22Rv1 (cell line): ENCODE measurements at regions not wholly inside any gene's neighbourhood (a gene's known extent, or its start where the extent isn't known, plus 50 kb on each side); places are given as distances from the start of the nearest gene placed in this dataset.

Experiments
- H3K27ac ChIP-seq: fragments of 450-650 bp; 2 replicates; pipeline ENCODE4 v1.5.1; 2017
- ZFX ChIP-seq: fragments of 450-650 bp; IDR thresholded peaks from 2 replicates; pipeline ENCODE4 v1.6.1; 2017; ENCODE audit warnings: antibody characterized with exemption, borderline replicate concordance
- TF ChIP-seq, protein P1 (sequence below): fragments of 450-650 bp; IDR thresholded peaks from 2 replicates; pipeline ENCODE4 v1.5.1; 2017; ENCODE audit warnings: mild to moderate bottlenecking

DNA sequence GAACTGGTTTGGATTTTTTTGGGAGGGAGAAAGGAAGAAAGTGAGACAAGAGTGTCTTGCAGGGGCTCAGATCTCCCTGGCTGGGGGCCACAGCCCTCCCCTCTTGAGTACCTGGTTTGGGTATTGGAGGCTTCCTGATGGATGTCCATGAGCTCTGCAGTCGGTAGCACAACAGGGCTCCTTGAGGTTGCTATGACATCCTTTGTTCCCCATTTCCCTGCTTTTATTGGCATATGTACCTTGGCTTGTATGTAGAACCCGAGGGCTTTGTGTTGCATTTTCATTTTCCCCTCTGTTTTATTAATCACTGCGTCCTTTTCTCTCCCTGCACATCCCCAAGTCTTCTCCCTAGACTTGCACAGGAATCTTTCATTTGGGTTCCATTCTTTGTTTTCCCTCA, 355.5 kb upstream of the TSHZ2 start:
- H3K27ac ChIP-seq: no peak overlapping the region
- TF ChIP-seq, protein P1, sequence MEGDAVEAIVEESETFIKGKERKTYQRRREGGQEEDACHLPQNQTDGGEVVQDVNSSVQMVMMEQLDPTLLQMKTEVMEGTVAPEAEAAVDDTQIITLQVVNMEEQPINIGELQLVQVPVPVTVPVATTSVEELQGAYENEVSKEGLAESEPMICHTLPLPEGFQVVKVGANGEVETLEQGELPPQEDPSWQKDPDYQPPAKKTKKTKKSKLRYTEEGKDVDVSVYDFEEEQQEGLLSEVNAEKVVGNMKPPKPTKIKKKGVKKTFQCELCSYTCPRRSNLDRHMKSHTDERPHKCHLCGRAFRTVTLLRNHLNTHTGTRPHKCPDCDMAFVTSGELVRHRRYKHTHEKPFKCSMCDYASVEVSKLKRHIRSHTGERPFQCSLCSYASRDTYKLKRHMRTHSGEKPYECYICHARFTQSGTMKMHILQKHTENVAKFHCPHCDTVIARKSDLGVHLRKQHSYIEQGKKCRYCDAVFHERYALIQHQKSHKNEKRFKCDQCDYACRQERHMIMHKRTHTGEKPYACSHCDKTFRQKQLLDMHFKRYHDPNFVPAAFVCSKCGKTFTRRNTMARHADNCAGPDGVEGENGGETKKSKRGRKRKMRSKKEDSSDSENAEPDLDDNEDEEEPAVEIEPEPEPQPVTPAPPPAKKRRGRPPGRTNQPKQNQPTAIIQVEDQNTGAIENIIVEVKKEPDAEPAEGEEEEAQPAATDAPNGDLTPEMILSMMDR: no peak
- TF ChIP-seq ZFX: no peak

DNA sequence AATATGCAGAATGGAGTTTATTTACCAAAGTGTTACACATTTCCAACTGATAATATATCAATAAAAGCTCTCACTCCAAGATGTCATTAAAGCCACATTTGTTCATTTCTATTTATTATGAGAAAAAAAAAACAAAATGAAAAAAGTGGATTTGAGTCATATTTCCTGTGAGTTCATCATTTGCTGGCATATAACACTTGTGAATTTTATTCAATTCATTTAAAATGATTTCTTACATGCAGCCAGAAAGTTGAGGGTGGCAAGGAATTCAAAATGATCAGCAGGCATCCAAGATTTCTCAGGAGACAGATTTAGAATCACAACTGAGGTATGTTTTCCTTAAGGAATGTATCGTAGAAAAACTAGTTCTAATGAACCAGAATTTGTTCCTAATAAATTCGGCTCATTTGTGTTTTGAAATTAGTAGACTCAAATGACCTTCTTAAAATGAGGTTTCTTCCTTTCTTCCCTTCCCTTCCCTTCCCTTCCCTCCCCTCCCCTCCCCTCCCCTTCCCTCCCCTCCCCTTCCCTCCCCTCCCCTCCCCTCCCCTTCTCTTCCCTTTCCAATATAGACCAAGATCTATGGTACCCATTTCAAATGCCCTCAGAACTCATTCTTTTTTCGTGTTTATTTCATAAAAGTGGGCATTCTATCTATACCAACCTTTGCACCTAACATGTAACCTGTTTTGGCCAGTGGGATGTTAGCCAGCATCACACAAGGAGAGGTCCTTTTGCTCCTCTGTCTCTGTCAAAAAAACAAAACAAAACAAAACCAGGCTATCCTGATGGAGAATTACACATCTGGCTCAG, 357.9 kb upstream of the TSHZ2 start:
- H3K27ac ChIP-seq: no peak overlapping the region
- TF ChIP-seq ZFX: no peak
- TF ChIP-seq, protein P1: no peak

DNA sequence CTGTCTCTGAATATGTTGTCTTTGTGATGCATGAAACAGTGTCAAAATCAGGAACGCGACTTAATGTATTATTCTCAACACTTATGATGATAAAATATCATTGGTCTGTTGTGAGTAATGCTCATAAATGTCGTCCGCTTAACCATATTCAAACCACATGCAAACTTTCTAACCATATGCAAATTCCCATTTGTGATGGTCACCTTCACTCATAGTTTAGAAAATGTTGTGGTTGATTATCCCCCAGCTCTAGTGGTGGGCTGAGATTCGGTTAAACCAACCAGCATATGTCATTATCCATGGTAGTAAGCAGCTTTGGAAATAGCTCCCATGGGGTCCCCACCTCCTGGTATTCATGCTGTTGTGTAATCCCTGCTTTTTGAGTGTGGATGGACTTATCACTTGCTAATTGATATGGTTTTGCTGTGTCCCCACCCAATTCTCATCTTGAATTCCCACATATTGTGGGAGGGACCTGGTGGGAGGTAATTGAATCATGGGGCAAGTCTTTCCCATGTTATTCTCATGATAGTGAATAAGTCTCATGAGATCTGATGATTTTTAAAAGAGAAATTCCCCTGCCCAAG, 360.0 kb upstream of the TSHZ2 start:
- TF ChIP-seq, protein P1: no peak
- no peak for TF ChIP-seq ZFX
- H3K27ac ChIP-seq: no peak overlapping the region

DNA sequence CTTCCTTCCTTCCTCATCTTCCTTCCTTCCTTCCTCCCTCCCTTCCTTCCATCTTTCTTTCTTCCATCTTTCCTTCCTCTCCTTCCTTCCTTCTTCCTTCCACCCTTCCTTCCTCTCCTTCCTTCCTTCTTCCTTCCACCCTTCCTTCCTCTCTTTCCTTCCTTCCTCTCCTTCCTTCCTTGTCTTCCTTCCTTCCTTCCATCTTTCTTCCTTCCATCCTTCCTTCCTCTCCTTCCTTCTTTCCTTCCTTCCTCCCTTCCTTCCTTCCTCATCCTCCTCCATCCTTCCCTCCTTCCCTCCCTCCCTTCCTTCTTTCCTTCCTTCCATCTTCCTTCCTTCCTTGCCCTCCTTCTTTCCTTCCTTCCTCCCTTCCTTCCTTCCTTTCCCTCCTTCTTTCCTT, 361.4 kb upstream of the TSHZ2 start:
- TF ChIP-seq, protein P1: no peak
- no peak for TF ChIP-seq ZFX

DNA sequence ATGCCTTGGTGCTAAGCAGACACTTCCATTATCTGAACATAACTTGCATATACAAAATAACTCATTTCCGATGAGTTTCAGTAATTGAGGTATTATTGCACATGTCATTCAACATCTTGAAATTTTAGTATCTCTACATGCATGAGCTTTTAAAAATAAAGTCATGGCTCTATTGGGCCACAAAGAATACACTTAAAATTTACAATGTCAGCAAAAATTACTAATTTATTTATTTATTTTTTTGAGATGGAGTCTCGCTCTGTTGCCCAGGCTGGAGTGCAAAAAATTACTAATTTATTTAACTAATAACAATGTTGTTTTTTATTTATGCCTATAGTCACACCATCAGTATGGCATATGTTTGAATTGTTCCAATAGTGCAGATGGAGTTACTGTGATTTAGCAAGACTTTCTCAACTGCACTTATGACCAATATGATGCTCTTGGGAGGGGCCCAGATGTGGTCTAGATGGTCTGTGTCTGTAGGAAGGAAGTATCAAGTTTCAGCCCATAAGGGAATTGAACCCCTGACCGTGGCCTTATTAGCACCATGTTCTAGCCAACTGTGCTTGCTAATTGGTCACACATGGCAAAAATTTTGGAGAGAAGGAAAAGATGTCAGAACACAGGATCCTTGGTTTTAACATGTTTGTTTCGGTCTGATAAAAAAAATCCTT, 370.7 kb upstream of the TSHZ2 start:
- TF ChIP-seq ZFX: no peak
- TF ChIP-seq, protein P1: no peak

More for the DNA sequence above, 361.4 kb upstream of the TSHZ2 start:
- H3K27ac ChIP-seq: no peak overlapping the region

DNA sequence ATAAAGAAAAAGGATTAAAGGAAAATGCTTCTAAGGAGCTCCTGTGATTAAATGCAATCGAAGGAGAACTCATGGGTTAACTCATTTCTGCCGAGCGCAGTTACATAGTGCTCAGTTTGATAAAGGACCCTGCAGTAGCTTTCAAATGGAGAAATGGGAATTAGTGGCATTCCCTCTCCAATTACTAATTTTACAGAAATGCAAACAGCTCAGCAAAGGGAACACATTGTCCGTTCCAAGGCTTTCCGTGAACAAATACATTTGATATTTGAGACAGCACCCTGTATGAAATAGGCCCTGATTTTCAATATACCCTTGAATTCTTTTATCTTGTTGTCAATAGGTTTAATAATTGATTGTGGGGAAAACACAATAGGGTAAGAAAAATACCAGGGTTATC, 375.9 kb upstream of the TSHZ2 start:
- H3K27ac ChIP-seq: no peak overlapping the region
- TF ChIP-seq ZFX: no peak
- TF ChIP-seq, protein P1: no peak

More for the DNA sequence above, 370.7 kb upstream of the TSHZ2 start:
- no peak overlapping the region for H3K27ac ChIP-seq

DNA sequence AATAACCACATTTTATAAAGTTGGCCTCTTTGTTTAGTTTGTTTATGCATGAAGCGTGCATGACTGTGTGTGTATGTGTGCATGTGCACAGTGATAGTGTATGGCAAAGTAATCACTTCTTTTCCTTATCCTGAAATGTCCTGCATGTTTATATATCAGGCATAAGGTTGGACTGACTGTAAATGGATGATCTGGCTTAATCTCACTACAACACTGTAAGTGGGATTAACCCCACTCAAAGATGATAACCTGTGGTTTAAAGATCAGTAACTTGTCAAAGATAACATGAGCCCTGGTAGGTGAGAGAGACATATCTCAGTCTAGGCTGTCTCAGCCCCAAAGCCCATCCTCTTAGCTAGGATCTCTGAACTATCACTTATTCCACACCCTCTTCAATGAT, 376.6 kb upstream of the TSHZ2 start:
- TF ChIP-seq ZFX: no peak
- TF ChIP-seq, protein P1: no peak
- no peak overlapping the region for H3K27ac ChIP-seq
